Right lobe of liver (tissue), 6 donors: ENCODE measurements at regions not wholly inside any gene's neighbourhood (a gene's known extent, or its start where the extent isn't known, plus 50 kb on each side); places are given as distances from the start of the nearest gene placed in this dataset.

Experiments used
- ATAC-seq, 4 donors: fragments of 200-7000 bp; cut with Tn5 transposase; one replicate each; pipeline ENCODE4 v1.9.1; 2020; ENCODE audit warnings: mild to moderate bottlenecking in 4 of 4, moderate library complexity in 4 of 4
- DNase-seq, 3 donors: peaks; one replicate each; pipeline ENCODE4 v3.0.0-alpha.2; 2020
- H3K27ac ChIP-seq, 3 donors: fragments of 200-600 bp; one replicate each; pipeline ENCODE4 v1.8.0; 2022
- H3K27me3 ChIP-seq, 2 donors: fragments of 200-600 bp; one replicate each; pipeline ENCODE4 v1.8.0; 2022
- H3K36me3 ChIP-seq, 4 donors: fragments of 200-600 bp; sonication (generic) in 1 of 4; one replicate each; pipeline versions ENCODE4 v1.5.1 to v1.8.0; 2017 to 2022; ENCODE audit warnings: control low read depth in 1 of 4
- H3K4me1 ChIP-seq, 4 donors: fragments of 200-600 bp; sonication (generic) in 1 of 4; one replicate each; pipeline versions ENCODE4 v1.5.1 to v1.8.0; 2017 to 2022; ENCODE audit warnings: control low read depth in 1 of 4
- H3K4me3 ChIP-seq, 3 donors: fragments of 200-600 bp; one replicate each; pipeline ENCODE4 v1.8.0; 2022
- H3K9me3 ChIP-seq, 4 donors: fragments of 200-600 bp; sonication (generic) in 1 of 4; one replicate each; pipeline versions ENCODE4 v1.5.1 to v1.8.0; 2017 to 2022; ENCODE audit warnings: control low read depth in 1 of 4
- POLR2A ChIP-seq: fragments of 450-650 bp; IDR thresholded peaks from one replicate; pipeline ENCODE4 v1.6.1; 2017; ENCODE audit warnings: antibody characterized with exemption, mild to moderate bottlenecking
- WGBS: methylation state at CpG from one replicate; pipeline ENCODE4 v1.1.6; 2018; ENCODE audit warnings: low coverage, low lambda C conversion rate; ENCODE audit not compliant: insufficient coverage; ENCODE audit errors: missing lambda C conversion rate; 5-methylcytosine and 5-hydroxymethylcytosine counted together
- intact Hi-C, 2 donors: fragments of 100-400 bp; cut with DNase I; formaldehyde crosslinking; loops; one replicate each; pipeline versions ENCODE4 v1.11.2 to v1.14.1; 2022
- TF ChIP-seq, protein P1 (sequence below), 4 donors: fragments of 200-600 bp in 3 of 4; fragments of 450-650 bp in 1 of 4; IDR thresholded peaks; one replicate each; pipeline versions ENCODE4 v1.5.1 to v1.8.0; 2016 to 2022; ENCODE audit warnings: antibody characterized with exemption in 4 of 4, mild to moderate bottlenecking in 2 of 4
- donor health status: DM: no; HTN: yes; CAD: no.
- donor health status: DM: no; HTN: no; CAD: no.
- donor health status: DM: no; HTN: no; CAD: no.
- donor health status: DM: no; HTN: yes; CAD: no.
- donor health status: DM: no; HTN: yes; CAD: no.

DNA sequence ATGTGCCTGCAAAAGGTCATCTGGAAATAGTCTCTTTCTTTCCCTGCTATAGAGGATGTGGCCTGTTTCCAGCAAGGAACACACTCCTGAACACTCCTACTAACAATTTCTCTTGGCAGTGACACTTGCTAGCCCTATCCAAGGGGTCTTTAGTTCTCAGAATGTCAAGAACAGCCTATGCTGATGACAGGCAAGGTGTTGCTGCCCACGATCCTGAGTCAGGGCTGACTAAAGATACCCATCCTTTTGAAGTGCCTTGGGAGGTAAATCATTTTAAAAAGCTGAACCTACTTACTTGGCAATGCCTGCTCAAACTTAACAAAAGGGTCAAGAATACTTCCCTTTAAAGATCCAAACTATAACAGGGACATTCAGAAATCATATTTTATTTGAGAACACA, 1146.4 kb downstream of the VRK1 start:
- Histone ChIP-seq H3K27ac (no peak overlapping the region), H3K27me3 (no peaks in the 10 kb centered on the region), H3K4me1 (no peaks in the 10 kb centered on the region), H3K9me3 (no peaks in the 10 kb centered on the region), H3K36me3 (no peaks in the 10 kb centered on the region), H3K4me3 (no peak overlapping the region)
- TF ChIP-seq, protein P1, sequence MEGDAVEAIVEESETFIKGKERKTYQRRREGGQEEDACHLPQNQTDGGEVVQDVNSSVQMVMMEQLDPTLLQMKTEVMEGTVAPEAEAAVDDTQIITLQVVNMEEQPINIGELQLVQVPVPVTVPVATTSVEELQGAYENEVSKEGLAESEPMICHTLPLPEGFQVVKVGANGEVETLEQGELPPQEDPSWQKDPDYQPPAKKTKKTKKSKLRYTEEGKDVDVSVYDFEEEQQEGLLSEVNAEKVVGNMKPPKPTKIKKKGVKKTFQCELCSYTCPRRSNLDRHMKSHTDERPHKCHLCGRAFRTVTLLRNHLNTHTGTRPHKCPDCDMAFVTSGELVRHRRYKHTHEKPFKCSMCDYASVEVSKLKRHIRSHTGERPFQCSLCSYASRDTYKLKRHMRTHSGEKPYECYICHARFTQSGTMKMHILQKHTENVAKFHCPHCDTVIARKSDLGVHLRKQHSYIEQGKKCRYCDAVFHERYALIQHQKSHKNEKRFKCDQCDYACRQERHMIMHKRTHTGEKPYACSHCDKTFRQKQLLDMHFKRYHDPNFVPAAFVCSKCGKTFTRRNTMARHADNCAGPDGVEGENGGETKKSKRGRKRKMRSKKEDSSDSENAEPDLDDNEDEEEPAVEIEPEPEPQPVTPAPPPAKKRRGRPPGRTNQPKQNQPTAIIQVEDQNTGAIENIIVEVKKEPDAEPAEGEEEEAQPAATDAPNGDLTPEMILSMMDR (IDR thresholded peaks at IDR 0.05) = no peak
- no peak for TF ChIP-seq POLR2A
- DNase-seq (no peak), ATAC-seq (no peak)
- WGBS = 21% methylated on average over 1 of the region's 1 CpG
- intact Hi-C loops = no loop called here

DNA sequence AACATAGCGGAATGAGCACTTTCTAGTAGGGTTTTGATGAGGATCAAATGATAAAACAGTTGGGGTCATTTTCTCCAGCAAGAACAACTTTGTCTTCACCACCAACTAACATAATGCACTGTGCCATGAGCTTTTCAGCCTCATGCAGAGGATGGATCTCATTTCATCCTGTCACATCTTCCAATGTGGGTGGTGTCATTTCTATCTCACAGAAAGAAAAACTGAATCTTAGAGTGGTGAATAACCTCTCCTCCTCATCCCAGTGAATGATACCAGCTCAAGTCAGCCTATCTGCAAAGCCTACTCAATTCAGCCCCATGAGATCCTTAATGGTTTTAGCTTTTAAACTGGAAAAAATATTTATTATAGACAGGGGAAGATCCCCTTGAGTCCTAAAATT, 1147.2 kb downstream of the VRK1 start:
- H3K4me3 ChIP-seq = no peak overlapping the region
- 67% methylated on average over 1 of the region's 1 CpG for WGBS
- ATAC-seq (no peak), DNase-seq (no peak)
- H3K27ac ChIP-seq = no peak overlapping the region
- intact Hi-C loops = no loop called here
- no peaks in the 10 kb centered on the region for H3K9me3 ChIP-seq
- no peaks in the 10 kb centered on the region for H3K27me3 ChIP-seq
- H3K36me3 ChIP-seq = no peaks in the 10 kb centered on the region
- no peak for TF ChIP-seq POLR2A
- TF ChIP-seq, protein P1 (IDR thresholded peaks at IDR 0.05) = no peak
- no peaks in the 10 kb centered on the region for H3K4me1 ChIP-seq

DNA sequence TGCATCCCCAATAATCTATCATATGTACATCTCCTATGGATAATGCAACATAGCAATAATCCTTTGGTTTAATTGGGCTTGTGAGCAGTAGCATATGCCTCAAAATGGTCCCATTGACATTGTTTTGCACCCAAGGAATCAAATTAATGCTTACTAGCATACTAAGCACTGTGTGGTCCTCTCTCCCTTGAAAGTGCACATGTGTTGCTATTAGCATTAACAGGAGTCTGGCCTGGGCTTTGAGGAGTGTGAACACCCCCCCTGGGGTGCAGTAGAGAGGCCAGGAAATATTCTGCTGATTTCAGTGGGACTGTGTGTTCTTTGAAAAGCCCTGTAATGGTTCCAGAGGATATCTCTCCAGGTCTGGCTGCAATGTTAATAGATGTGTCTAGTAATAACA, 1148.4 kb downstream of the VRK1 start:
- no peak overlapping the region for H3K4me3 ChIP-seq
- H3K9me3 ChIP-seq = no peaks in the 10 kb centered on the region
- intact Hi-C loops = no loop called here
- no peaks in the 10 kb centered on the region for H3K36me3 ChIP-seq
- no peaks in the 10 kb centered on the region for H3K27me3 ChIP-seq
- no peak overlapping the region for H3K27ac ChIP-seq
- DNase-seq (no peak), ATAC-seq (no peak)
- TF ChIP-seq POLR2A = no peak
- TF ChIP-seq, protein P1 (IDR thresholded peaks at IDR 0.05) = no peak
- no peaks in the 10 kb centered on the region for H3K4me1 ChIP-seq

DNA sequence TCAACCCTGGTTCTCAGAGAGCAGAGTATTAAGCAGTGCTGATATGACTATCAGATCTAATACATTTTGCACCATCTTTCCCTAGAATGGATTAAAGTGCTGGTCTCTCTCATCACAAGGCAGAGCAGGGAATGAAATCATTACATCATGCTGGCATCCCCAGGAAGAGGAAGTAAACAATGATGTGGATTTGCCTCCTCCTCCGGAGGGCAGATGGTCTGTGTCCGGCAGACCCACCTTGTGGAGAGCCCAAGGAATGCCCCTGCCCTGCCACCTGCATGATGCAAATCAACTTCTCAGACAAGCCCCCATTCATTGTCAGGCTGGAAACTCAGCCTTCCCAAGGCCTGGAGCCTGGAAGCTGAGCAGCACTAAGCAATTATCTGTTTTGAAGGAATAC, 1149.1 kb downstream of the VRK1 start:
- intact Hi-C loops = no loop called here
- Histone ChIP-seq H3K27ac (no peak overlapping the region), H3K27me3 (no peaks in the 10 kb centered on the region), H3K9me3 (no peaks in the 10 kb centered on the region), H3K36me3 (no peaks in the 10 kb centered on the region), H3K4me3 (no peak overlapping the region), H3K4me1 (no peaks in the 10 kb centered on the region)
- TF ChIP-seq POLR2A = no peak
- TF ChIP-seq, protein P1 (IDR thresholded peaks at IDR 0.05) = no peak
- no peak for ATAC-seq
- WGBS = 40% methylated on average over 1 of the region's 2 CpGs
- no peak for DNase-seq

DNA sequence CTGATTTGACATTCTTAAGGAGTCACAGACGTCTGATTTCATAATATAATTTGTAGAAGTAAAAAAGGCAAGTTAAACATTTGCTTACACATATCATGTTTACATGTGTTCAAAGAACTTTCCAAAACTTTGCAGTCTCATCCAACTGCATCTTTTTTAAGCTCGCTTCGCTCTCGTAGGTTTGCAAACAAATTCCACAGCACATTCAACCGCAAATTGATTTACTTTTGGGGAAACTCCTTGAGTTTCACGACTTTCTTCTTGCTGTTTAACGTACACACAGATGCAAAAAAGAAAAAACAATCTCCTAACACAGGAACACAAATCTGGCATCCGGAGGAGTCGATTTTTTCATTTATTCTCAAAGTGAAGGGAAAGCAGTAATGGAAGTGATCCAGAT, 1149.5 kb downstream of the VRK1 start:
- no peak for TF ChIP-seq POLR2A
- TF ChIP-seq, protein P1 (IDR thresholded peaks at IDR 0.05) = no peak
- no peak for ATAC-seq
- Histone ChIP-seq H3K27me3 (no peaks in the 10 kb centered on the region), H3K36me3 (no peaks in the 10 kb centered on the region), H3K4me3 (no peak overlapping the region), H3K9me3 (no peaks in the 10 kb centered on the region), H3K4me1 (no peaks in the 10 kb centered on the region), H3K27ac (no peak overlapping the region)
- DNase-seq = no peak
- intact Hi-C loops = no loop called here
- WGBS = 34% methylated on average over 9 of the region's 9 CpGs
